Esophagus squamous epithelium (tissue), 5 donors: ENCODE measurements at regions not wholly inside any gene's neighbourhood (a gene's known extent, or its start where the extent isn't known, plus 50 kb on each side); places are given as distances from the start of the nearest gene placed in this dataset.
"Not testable (repeated sequence)": the region's sequence is repeated elsewhere in the genome, so short reads cannot be mapped to it uniquely, and the experiment has no call there.

ENCODE experiments used
- DNase-seq: peaks from one replicate; lab custom pipeline; 2025; lab: John Stamatoyannopoulos, UW
- H3K27ac ChIP-seq, 4 donors: fragments of 200-600 bp; sonication (generic); one replicate each; pipeline ENCODE4 v1.5.1; 2016 to 2019; ENCODE audit warnings: mild to moderate bottlenecking in 1 of 4
- H3K27me3 ChIP-seq, 4 donors: fragments of 200-600 bp; sonication (generic); 1 replicate in 3 of 4; 2 replicates in 1 of 4; pipeline versions ENCODE4 v1.5.1 to v1.6.0; 2017 to 2021; ENCODE audit warnings: antibody characterized with exemption in 1 of 4
- H3K36me3 ChIP-seq, 3 donors: fragments of 200-600 bp; sonication (generic); one replicate each; pipeline ENCODE4 v1.5.1; 2016 to 2019
- H3K4me1 ChIP-seq, 3 donors: fragments of 200-600 bp; sonication (generic); one replicate each; pipeline ENCODE4 v1.5.1; 2017 to 2019
- H3K4me3 ChIP-seq, 4 donors: fragments of 200-600 bp; sonication (generic); 1 replicate in 3 of 4; 2 replicates in 1 of 4; pipeline ENCODE4 v1.5.1; 2016 to 2019; ENCODE audit warnings: mild to moderate bottlenecking in 2 of 4, moderate library complexity in 1 of 4
- H3K9me3 ChIP-seq, 3 donors: fragments of 200-600 bp; sonication (generic); one replicate each; pipeline ENCODE4 v1.5.1; 2016 to 2019
- CTCF ChIP-seq, 6 experiments: fragments of 450-650 bp in 4 of 6; fragments of 200-600 bp in 2 of 6; sonication (generic) in 2 of 6; IDR thresholded peaks; one replicate each; pipeline ENCODE4 v1.5.1; 2016 to 2019; ENCODE audit warnings: antibody characterized with exemption in 6 of 6, mild to moderate bottlenecking in 4 of 6, moderate library complexity in 4 of 6
- POLR2A ChIP-seq, 4 donors: fragments of 450-650 bp; IDR thresholded peaks; one replicate each; pipeline ENCODE4 v1.6.1; 2017; ENCODE audit warnings: antibody characterized with exemption in 4 of 4, mild to moderate bottlenecking in 4 of 4, moderate library complexity in 3 of 4
- WGBS, 2 donors: methylation state at CpG; one replicate each; pipeline ENCODE4 v1.1.5; 2018; 5-methylcytosine and 5-hydroxymethylcytosine counted together
- intact Hi-C: fragments of 100-400 bp; cut with DNase I; formaldehyde crosslinking; loops from one replicate; pipeline ENCODE4 v1.15.0; 2022
- donor health status: DM: yes; HTN: yes; CAD: no.

GRCh38 chr3:30321065-30321464 lies 285.3 kb upstream of the TGFBR2 start:
- Histone ChIP-seq H3K9me3 (no peaks in the 10 kb centered on the region), H3K27ac (no peak overlapping the region), H3K4me3 (no peak overlapping the region), H3K27me3 (no peaks in the 10 kb centered on the region), H3K36me3 (no peaks in the 10 kb centered on the region), H3K4me1 (no peaks in the 10 kb centered on the region)
- no peak for DNase-seq
- WGBS, 2 donors, result 86 to 94% methylated on average over 2 of the region's 2 CpGs
- intact Hi-C loops, result no loop called here
- no peak for TF ChIP-seq CTCF (IDR thresholded peaks at IDR 0.05)
- no peak for TF ChIP-seq POLR2A (IDR thresholded peaks at IDR 0.05)

- H3K4me3 ChIP-seq, DNase-seq, H3K36me3 ChIP-seq, H3K27ac ChIP-seq, H3K4me1 ChIP-seq, intact Hi-C loops, H3K9me3 ChIP-seq, H3K27me3 ChIP-seq: not testable (repeated sequence)
- 83 to 92% methylated on average over 1 of the region's 1 CpG for WGBS, 2 donors
Observed at GRCh38 chr3:30323649-30324048, 282.8 kb upstream of the TGFBR2 start.

GRCh38 chr3:30324587-30324986 lies 281.8 kb upstream of the TGFBR2 start:
- TF ChIP-seq CTCF (IDR thresholded peaks at IDR 0.05) (no peak), POLR2A (IDR thresholded peaks at IDR 0.05) (no peak)
- 35 to 42% methylated on average over 1 of the region's 1 CpG for WGBS, 2 donors
- intact Hi-C loops, result no loop called here
- no peaks in the 10 kb centered on the region for H3K4me1 ChIP-seq
- no peak for DNase-seq
- H3K4me3 ChIP-seq, result no peak overlapping the region
- no peak overlapping the region for H3K27ac ChIP-seq
- H3K9me3 ChIP-seq, result no peaks in the 10 kb centered on the region
- H3K27me3 ChIP-seq, result no peaks in the 10 kb centered on the region
- H3K36me3 ChIP-seq, result no peaks in the 10 kb centered on the region

- H3K27me3 ChIP-seq, H3K9me3 ChIP-seq, intact Hi-C loops, DNase-seq, H3K4me3 ChIP-seq, H3K27ac ChIP-seq, H3K36me3 ChIP-seq: not testable (repeated sequence)
- H3K4me1 ChIP-seq, result peaks cover 0 to 10% (median 5%) of the 10 kb centered on the region in 3 donors
- WGBS, 2 donors, result 0 to 8% methylated on average over 1 of the region's 1 CpG
Observed at GRCh38 chr3:30327976-30328375, 278.4 kb upstream of the TGFBR2 start.

- DNase-seq, H3K27me3 ChIP-seq, H3K27ac ChIP-seq, H3K4me3 ChIP-seq, H3K36me3 ChIP-seq, intact Hi-C loops, H3K9me3 ChIP-seq: not testable (repeated sequence)
- peaks cover 0 to 14% (median 5%) of the 10 kb centered on the region in 3 donors for H3K4me1 ChIP-seq
- 93 to 97% methylated on average over 2 of the region's 2 CpGs for WGBS, 2 donors
Observed at GRCh38 chr3:30328935-30329334, 277.5 kb upstream of the TGFBR2 start.

- no peak for TF ChIP-seq CTCF (IDR thresholded peaks at IDR 0.05)
- TF ChIP-seq POLR2A (IDR thresholded peaks at IDR 0.05), result no peak
- H3K27me3 ChIP-seq, result no peaks in the 10 kb centered on the region
- H3K36me3 ChIP-seq, result no peaks in the 10 kb centered on the region
- peaks cover 0 to 14% (median 5%) of the 10 kb centered on the region in 3 donors for H3K4me1 ChIP-seq
- no peak overlapping the region for H3K4me3 ChIP-seq
- no peaks in the 10 kb centered on the region for H3K9me3 ChIP-seq
- intact Hi-C loops, result no loop called here
- 65 to 81% methylated on average over 2 of the region's 2 CpGs for WGBS, 2 donors
- H3K27ac ChIP-seq, result no peak overlapping the region
- no peak for DNase-seq
Observed at GRCh38 chr3:30331519-30331918, 274.9 kb upstream of the TGFBR2 start.
